GM12878 (cell line): ENCODE measurements at regions not wholly inside any gene's neighbourhood (a gene's known extent, or its start where the extent isn't known, plus 50 kb on each side); places are given as distances from the start of the nearest gene placed in this dataset.

Experiments
- ATAC-seq: fragments of 200-7000 bp; cut with Tn5 transposase; 3 replicates; pipeline ENCODE4 v1.9.1; 2020; ENCODE audit warnings: mild to moderate bottlenecking, moderate library complexity
- BruUV-seq: library from RNA; stranded (reverse); fragments of 400-500 nt; replicated peaks from 2 replicates; lab custom pipeline; 2021; lab: Mats Ljungman, UMichigan
- CTCF ChIA-PET: fragments of 300-600 bp; sonication (Branson Sonifier 250); formaldehyde crosslinking; extraction: SDS; loops from one replicate; lab custom pipeline; 2021; ENCODE audit warnings: inconsistent platforms; lab: Yijun Ruan, JAX
- POLR2A ChIA-PET: fragments of 350-600 bp; formaldehyde crosslinking; extraction: SDS; loops from one replicate; lab custom pipeline; 2021; ENCODE audit warnings: inconsistent platforms; lab: Charles Lee
- RAD21 ChIA-PET: fragments of 300-600 bp; sonication (Branson Sonifier 250); formaldehyde crosslinking; loops from one replicate; lab custom pipeline; 2023; ENCODE audit warnings: antibody characterized with exemption; ENCODE audit not compliant: unreplicated experiment; lab: Charles Lee
- SMC1A ChIA-PET: fragments of 300-600 bp; sonication (Branson Sonifier 250); formaldehyde crosslinking; loops from one replicate; lab custom pipeline; 2023; ENCODE audit not compliant: unreplicated experiment, uncharacterized antibody; lab: Charles Lee
- DNase-seq: peaks from one replicate; pipeline ENCODE4 v3.0.0-alpha.2; 2011; ENCODE audit warnings: low read depth, low spot score
- FAIRE-seq: peaks from 3 replicates; lab custom pipeline; 2011; peaks lifted over from hg19 to GRCh38; lab: Jason Lieb, UNC
- H2AFZ ChIP-seq: 2 replicates; pipeline ENCODE4 v1.6.0; 2011; ENCODE audit warnings: low read depth, low read length, control low read depth; ENCODE audit not compliant: control insufficient read depth
- H3K27ac ChIP-seq: 2 replicates; pipeline ENCODE4 v1.5.1; 2011; ENCODE audit warnings: control low read depth; ENCODE audit not compliant: control insufficient read depth, insufficient read depth
- H3K27me3 ChIP-seq, 2 experiments: replicated peaks in 1 of 2; 2 replicates each; pipeline versions ENCODE4 v1.6.0 to v1.6.1; 2011; ENCODE audit warnings: low read length in 1 of 2; ENCODE audit not compliant: control insufficient read depth in 2 of 2, insufficient read depth in 2 of 2
- H3K36me3 ChIP-seq, 2 experiments: 2 replicates each; pipeline ENCODE4 v1.5.1; 2011; ENCODE audit warnings: low read length in 1 of 2; ENCODE audit not compliant: control insufficient read depth in 2 of 2, insufficient read depth in 2 of 2
- H3K4me1 ChIP-seq: 2 replicates; pipeline ENCODE4 v1.6.1; 2011; ENCODE audit warnings: mild to moderate bottlenecking, low read length, moderate library complexity, mixed read lengths; ENCODE audit not compliant: control insufficient read depth, insufficient read depth
- H3K4me2 ChIP-seq: 2 replicates; pipeline ENCODE4 v1.6.0; 2011; ENCODE audit warnings: control low read depth; ENCODE audit not compliant: control insufficient read depth, insufficient read depth
- H3K4me3 ChIP-seq: fragments of 200-600 bp; sonication (generic); 2 replicates; pipeline ENCODE4 v1.5.1; 2016
- H3K79me2 ChIP-seq: 2 replicates; pipeline ENCODE4 v1.6.0; 2011; ENCODE audit warnings: low read length; ENCODE audit not compliant: control insufficient read depth, insufficient read depth
- H3K9ac ChIP-seq: 2 replicates; pipeline ENCODE4 v1.8.0; 2011; ENCODE audit warnings: low read length, control low read depth, mixed read lengths; ENCODE audit not compliant: control insufficient read depth, insufficient read depth
- H3K9me3 ChIP-seq: replicated peaks from 3 replicates; pipeline ENCODE4 v1.5.1; 2011; ENCODE audit warnings: mild to moderate bottlenecking, low read length; ENCODE audit not compliant: control insufficient read depth, insufficient read depth
- H4K20me1 ChIP-seq: 2 replicates; pipeline ENCODE4 v1.6.0; 2011; ENCODE audit not compliant: control insufficient read depth, insufficient read depth
- CHD2 ChIP-seq: IDR thresholded peaks from 2 replicates; pipeline ENCODE4 v1.6.1; 2011; ENCODE audit warnings: low read depth, low read length, improper control_type of control experiment, borderline replicate concordance
- ELK1 ChIP-seq: IDR thresholded peaks from 2 replicates; pipeline ENCODE4 v1.6.1; 2012; ENCODE audit warnings: low read depth, low read length, improper control_type of control experiment
- FOXM1 ChIP-seq: IDR thresholded peaks from 2 replicates; pipeline ENCODE4 v1.6.1; 2012; ENCODE audit warnings: low read depth, mild to moderate bottlenecking, inconsistent platforms, low read length, moderate library complexity
- JUNB ChIP-seq: IDR thresholded peaks from 2 replicates; pipeline ENCODE4 v1.6.1; 2016; ENCODE audit warnings: antibody characterized with exemption, mild to moderate bottlenecking
- PML ChIP-seq: IDR thresholded peaks from 2 replicates; pipeline ENCODE4 v1.6.1; 2012; ENCODE audit warnings: low read length, inconsistent platforms
- RFX5 ChIP-seq: IDR thresholded peaks from 2 replicates; pipeline ENCODE4 v1.6.1; 2011; ENCODE audit warnings: low read depth, low read length, improper control_type of control experiment
- STAT1 ChIP-seq: fragments of 450-650 bp; conservative IDR thresholded peaks from 2 replicates; pipeline ENCODE4 v1.6.1; 2014; ENCODE audit warnings: antibody characterized with exemption, mild to moderate bottlenecking
- USF1 ChIP-seq: IDR thresholded peaks from 2 replicates; pipeline ENCODE4 v1.6.1; 2011; ENCODE audit warnings: borderline replicate concordance, low read depth, mild to moderate bottlenecking, moderate library complexity, mixed read lengths, low read length; ENCODE audit not compliant: insufficient read depth; ENCODE audit errors: extremely low read length
- ZBTB40 ChIP-seq: fragments of 450-650 bp; IDR thresholded peaks from 2 replicates; pipeline ENCODE4 v1.6.1; 2016; ENCODE audit warnings: mild to moderate bottlenecking, moderate library complexity, borderline replicate concordance
- WGBS: methylation state at CpG from one replicate; pipeline ENCODE4 v1.1.6; 2016; ENCODE audit warnings: low lambda C conversion rate; ENCODE audit not compliant: insufficient replicate concordance, insufficient coverage; ENCODE audit errors: missing lambda C conversion rate; 5-methylcytosine and 5-hydroxymethylcytosine counted together
- in situ Hi-C: fragments of 300-500 bp; cut with MboI; formaldehyde crosslinking; loops from 9 replicates; pipeline ENCODE4 v1.14.3; 2018; ENCODE audit warnings: mixed read lengths
- intact Hi-C: fragments of 100-400 bp; cut with micrococcal nuclease; formaldehyde crosslinking; loops from one replicate; pipeline ENCODE4 v1.14.2; 2022; ENCODE audit not compliant: unreplicated experiment

- no peak overlapping the region for H3K27ac ChIP-seq
- ATAC-seq (no peak), FAIRE-seq (no peak), DNase-seq (no peak)
- H3K27me3 ChIP-seq, result no peaks in the 10 kb centered on the region
- H3K4me1 ChIP-seq, result no peaks in the 10 kb centered on the region
- H3K9me3 ChIP-seq, result no peaks in the 10 kb centered on the region
- TF ChIP-seq FOXM1 (no peak), CHD2 (no peak), JUNB (no peak)
- no peaks in the 10 kb centered on the region for H4K20me1 ChIP-seq
- no peak overlapping the region for H3K4me3 ChIP-seq
- no peaks in the 10 kb centered on the region for H3K36me3 ChIP-seq
- H2AFZ ChIP-seq, result no peak overlapping the region
- RAD21 ChIA-PET, result interaction anchor here (1.1 kb wide), 1 partner anchor 20 kb away, joined by 5 read pairs; no protein-coding TSS in a partner anchor
- no TSS peak for BruUV-seq
- no peak overlapping the region for H3K9ac ChIP-seq
- in situ Hi-C loops (no loop called here), intact Hi-C loops (no loop called here)
- no peaks in the 10 kb centered on the region for H3K79me2 ChIP-seq
- SMC1A ChIA-PET, result interaction anchor here (1.2 to 1.3 kb wide), 4 partner anchors 18 to 438 kb away, joined by 3 to 5 read pairs (median 4); partner anchors contain the start of gene LTV1
- WGBS, result 32% methylated on average over 5 of the region's 5 CpGs
- CTCF ChIA-PET, result interaction anchor here (0.5 to 2.7 kb wide), 5 partner anchors 20 to 1044 kb away, joined by 3 to 8 read pairs (median 5); no protein-coding TSS in a partner anchor
- H3K4me2 ChIP-seq, result no peak overlapping the region
- POLR2A ChIA-PET, result interaction anchor here (0.5 kb wide), 1 partner anchor 295 kb away, joined by 4 read pairs; no protein-coding TSS in a partner anchor
These were observed 82.3 kb upstream of the PHACTR2 start for GRCh38 chr6:143595251-143596036.

- RAD21 ChIA-PET, result interaction anchor here (1.1 kb wide), 1 partner anchor 19 kb away, joined by 5 read pairs; no protein-coding TSS in a partner anchor
- FAIRE-seq (no peak), DNase-seq (no peak), ATAC-seq (no peak)
- Histone ChIP-seq H2AFZ (no peak overlapping the region), H3K4me3 (no peak overlapping the region), H3K9me3 (no peaks in the 10 kb centered on the region), H3K9ac (no peak overlapping the region), H4K20me1 (no peaks in the 10 kb centered on the region), H3K27ac (no peak overlapping the region), H3K79me2 (no peaks in the 10 kb centered on the region), H3K4me1 (no peaks in the 10 kb centered on the region), H3K27me3 (no peaks in the 10 kb centered on the region), H3K4me2 (no peak overlapping the region), H3K36me3 (no peaks in the 10 kb centered on the region)
- in situ Hi-C loops, result no loop called here
- CTCF ChIA-PET, result interaction anchor here (0.5 to 2.7 kb wide), 6 partner anchors 17 to 1045 kb away, joined by 3 to 8 read pairs (median 4); no protein-coding TSS in a partner anchor
- SMC1A ChIA-PET, result interaction anchor here (1.3 kb wide), 3 partner anchors 17 to 249 kb away, joined by 3 to 5 read pairs (median 4); partner anchors contain the start of gene LTV1
- BruUV-seq, result no TSS peak
- intact Hi-C loops, result no loop called here
- WGBS, result 61% methylated on average over 4 of the region's 4 CpGs
- POLR2A ChIA-PET, result no interaction called here
- TF ChIP-seq RFX5 (no peak), PML (no peak), STAT1 (no peak), ELK1 (no peak), USF1 (no peak), ZBTB40 (no peak)
These were observed 83.1 kb upstream of the PHACTR2 start for GRCh38 chr6:143594647-143595046.
